ENCODE measurements at regions not wholly inside any gene's neighbourhood (a gene's known extent, or its start where the extent isn't known, plus 50 kb on each side); places are given as distances from the start of the nearest gene placed in this dataset.

- no peak for DNase-seq
Measured at GRCh38 chr18:78721238-78721875, 258.3 kb upstream of the SALL3 start.

GRCh38 chr18:78721981-78722380, 257.6 kb upstream of the SALL3 start:
- no peak for DNase-seq

- DNase-seq: no peak
Measured at GRCh38 chr18:78722386-78722785, 257.2 kb upstream of the SALL3 start.

DNA sequence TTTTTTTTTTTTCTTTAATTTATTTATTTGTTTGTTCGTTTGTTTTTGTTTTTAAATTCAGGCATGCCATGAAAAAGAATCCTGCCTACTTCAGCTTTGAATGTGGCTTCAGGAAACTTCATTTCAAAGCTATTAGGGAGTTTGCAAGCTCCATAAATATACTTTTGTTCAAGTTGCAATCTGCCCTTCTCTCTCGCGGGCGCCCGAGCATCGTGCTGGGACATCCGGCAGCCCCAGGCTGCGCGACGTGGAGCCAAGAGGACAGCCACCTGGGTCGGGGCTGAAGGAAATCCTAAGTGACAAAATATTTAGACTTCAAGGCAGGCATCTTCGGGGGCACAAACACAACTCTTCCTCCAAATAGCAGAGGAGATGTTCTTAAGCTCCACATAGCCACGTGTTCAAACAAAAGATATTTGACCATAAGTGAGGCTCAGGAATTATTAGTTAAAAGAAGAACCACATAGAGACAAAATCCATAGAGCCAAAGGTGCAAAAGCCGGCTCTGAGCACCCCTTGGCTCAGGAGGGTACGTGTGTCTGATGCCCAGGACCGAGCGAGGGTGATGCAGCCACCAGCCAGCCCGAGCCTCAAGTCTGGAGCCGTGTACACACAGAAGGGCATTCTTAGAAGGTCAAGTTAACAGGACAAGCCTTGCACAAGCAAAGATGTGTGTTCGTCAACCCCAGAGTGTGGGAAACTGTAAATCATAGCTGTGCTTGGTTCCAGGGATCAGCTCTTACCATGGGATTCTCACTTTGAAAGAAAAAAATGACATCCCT, 256.5 kb upstream of the SALL3 start:
- DNase-seq: no peak

DNA sequence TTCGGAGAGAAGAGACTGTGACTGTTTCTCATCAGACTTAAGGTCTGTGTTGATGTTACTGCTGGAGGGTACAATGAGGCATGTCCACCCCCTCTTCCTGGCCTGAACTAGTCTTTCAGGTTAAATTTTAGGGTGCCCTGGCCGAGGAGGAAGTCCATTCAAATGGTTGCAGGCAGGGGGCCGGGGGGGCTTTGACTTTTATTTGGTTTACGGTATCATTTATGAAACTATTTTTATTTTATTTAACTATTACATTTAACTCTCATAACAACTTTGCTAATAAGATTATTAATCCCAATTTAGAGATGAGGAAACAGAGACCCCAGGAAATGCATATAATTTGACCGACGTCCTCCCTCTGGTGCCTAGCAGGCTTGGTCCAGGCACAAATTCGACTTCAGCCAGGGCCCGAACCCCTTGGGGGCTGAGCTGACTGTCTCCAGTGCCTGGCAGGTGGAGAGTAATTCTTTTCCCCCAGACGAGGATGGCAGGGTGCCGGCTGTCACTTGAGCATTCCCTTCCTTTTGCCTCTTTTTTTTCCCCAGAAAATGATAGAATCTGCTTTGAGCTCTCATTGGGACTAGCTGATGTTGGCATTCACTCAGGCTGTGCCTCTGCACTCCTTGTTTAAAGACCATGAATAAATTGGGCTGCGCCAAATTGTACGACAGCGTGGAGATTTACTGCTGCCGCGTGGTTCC, 255.3 kb upstream of the SALL3 start:
- no peak for DNase-seq

DNA sequence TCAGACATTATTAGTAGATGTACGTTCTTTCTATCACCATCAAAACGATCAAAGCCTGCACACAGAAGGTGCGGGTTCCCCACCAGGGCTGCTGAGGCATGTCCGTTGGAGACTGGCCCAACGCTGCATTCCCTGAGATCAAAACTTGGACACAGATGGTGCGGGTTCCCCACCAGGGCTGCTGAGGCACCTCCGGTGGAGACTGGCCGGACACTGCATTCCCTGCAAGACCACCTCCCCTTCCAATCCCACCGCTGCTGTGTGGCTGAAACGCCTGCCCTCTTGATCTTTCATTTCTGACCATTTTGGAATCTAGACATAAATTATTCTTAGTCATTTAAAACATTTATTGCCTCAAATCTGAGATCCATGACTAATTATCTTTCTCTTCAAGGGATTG, 254.2 kb upstream of the SALL3 start:
- DNase-seq: no peak

GRCh38 chr18:78726326-78727056, 253.1 kb upstream of the SALL3 start:
- no peak for DNase-seq

DNA sequence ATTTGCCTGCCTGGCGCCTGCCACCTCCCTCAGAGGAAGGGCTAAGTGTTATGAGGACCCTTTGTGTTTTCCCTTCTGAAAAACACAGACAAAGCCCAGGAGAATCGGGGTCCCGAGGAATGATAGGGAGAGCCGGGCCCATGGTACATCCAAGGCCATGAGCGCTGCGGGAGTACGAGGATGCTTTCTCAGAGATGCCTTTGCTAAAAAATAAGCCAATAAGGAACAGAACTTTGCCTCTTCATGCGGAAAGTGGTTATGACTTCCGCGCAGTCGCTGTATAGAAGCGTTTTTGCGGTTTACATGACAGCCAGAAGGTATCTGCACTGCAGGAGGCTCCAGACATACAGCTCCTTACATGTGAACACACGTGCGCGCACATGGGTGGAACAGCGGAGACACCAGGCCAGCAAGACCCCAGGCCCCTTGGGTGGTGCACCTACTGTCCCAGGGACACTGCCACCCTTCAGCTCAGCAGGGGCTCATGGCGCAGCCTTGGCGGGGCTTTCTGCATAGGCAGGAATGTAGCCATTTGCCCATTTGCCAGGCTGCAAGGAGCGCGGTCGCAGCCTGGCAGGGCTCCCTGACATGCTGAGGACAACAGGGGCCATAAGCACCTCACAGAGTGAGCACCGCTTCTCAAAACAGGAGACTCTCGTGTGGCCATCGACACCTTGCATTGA, 252.4 kb upstream of the SALL3 start:
- no peak for DNase-seq

DNA sequence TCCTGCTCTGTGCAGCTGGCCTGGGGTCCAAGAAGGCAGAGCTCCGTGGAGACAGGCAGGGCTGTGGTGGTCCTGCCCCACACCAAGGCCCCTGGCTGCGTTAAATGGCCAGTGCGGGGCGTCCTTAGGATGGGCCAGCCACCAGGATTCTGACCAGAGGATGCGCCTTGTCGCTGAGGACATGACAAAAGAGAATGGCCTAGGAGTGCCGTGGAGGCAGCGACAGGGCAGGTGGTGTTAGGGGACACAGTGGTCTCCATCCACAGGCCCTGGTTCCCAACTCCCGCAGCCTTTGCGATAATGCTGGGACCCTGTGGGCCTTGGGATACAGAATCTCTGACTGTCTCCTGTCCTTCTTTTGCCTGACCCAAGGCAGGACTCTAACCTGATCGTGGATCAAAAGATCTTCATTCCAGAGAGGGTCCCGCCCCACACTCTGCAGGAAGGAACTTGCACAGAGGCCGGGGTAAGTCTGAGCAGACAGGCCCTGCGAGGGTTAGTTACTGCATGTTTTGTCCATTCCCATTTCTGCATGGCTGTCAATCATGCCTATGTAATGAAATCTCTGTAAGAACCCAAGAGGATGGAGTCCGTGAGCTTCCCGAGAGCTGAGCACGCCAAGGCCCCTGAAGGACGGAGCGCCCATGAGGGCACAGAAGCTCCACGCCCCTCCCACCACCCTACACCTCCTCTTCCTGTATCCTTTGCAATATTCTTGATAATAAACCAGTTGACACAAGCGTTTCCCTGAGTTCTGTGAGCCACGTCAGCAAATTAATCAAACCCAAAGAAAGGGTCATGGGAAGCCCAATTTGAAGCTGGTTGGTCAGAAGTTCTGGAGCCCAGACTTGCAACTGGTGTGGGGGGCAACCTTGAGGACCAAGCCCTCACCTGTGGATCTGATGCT, 251.5 kb upstream of the SALL3 start:
- DNase-seq: no peak

GRCh38 chr18:78728784-78729467, 250.7 kb upstream of the SALL3 start:
- DNase-seq: no peak

DNA sequence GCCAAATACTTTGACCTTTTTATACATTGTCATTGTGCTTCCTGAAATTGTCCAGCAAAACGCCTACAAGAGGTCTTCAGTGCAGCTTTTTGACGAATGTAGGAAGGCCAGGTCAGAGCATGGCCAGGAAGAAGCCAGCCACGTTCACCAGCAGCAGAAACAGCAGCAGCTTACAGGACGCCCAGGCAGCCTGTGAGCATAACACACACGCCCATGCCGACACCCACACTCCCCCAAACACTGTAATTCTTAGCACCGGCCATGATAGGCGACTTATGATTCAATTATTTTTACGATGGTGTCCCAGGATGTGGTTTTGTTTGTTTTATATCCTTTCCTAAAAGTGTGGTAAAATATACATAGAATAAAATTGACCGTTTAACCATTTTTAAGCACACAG, 249.1 kb upstream of the SALL3 start:
- no peak for DNase-seq

GRCh38 chr18:78731016-78731397, 248.6 kb upstream of the SALL3 start:
- DNase-seq: no peak

DNA sequence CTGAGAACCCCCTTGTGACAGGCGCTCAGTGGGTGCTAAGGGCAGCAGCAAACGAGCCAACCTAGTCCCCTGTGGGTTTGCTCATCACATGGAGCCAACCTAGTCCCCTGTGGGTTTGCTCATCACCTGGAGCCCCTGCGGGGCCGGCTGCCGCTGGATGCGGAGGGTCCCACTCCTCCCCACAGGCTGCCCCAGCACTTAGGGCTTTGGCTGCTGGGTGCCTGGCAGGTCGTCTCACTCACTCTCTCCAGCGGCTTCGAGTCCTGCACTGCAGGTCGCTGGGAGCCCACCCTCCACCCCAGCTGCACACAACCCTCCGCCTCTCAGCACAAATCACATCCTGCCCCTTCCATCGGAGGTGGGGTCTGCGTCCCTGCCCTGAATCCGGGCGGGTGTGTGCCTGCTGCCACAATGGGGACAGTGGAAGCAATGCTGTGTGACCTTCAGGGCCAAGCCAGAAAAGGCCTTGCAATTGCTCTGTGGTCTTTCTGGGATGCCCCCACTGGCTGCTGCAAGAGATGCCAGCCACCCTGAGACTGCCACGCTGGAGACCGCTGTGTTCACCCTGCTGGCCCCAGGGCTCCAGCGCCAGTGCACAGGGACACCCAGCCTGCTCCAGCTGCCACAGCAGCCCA, 248.1 kb upstream of the SALL3 start:
- DNase-seq: no peak

GRCh38 chr18:78732273-78733210, 247.1 kb upstream of the SALL3 start:
- no peak for DNase-seq

DNA sequence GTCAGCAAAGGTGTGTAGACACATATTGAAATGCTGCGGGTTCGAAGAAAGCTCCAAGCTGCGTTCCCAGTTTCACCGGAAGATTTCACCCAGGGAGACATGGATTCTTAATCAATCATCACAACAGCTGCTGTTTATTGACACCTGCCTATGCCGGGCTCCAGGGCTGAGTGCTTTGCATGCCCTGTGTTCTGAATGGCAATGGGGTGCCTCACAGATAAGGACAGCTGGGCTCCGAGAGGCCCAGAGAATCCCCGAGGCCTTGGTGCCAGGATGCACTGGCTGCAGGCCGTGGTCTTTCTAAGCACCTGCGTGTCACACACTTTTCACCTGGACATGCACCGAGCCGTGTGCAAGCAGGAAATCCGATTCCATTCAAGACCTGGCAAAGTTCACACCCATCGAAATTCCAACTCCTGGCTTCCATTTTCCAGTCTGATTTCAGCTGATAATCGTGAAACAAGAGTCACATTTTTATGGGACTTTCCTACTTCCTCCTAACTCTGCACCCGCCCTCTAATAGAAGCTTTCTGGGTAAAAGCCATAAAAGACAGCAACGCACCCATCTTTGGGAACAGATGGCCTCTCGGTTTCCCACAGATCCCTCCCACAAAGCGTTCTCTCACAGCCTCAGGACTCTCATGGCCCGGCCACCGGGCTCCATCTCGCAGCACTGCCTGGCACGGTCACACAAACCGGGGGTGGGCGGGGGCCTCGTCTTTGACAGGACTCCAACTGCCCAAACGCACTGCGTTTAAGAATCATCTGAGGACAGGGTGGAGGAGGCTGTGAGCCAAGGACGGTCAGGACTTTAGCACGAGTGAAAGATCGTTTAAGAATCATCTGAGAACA, 245.6 kb upstream of the SALL3 start:
- no peak for DNase-seq

GRCh38 chr18:78734614-78734945, 245.0 kb upstream of the SALL3 start:
- no peak for DNase-seq

DNA sequence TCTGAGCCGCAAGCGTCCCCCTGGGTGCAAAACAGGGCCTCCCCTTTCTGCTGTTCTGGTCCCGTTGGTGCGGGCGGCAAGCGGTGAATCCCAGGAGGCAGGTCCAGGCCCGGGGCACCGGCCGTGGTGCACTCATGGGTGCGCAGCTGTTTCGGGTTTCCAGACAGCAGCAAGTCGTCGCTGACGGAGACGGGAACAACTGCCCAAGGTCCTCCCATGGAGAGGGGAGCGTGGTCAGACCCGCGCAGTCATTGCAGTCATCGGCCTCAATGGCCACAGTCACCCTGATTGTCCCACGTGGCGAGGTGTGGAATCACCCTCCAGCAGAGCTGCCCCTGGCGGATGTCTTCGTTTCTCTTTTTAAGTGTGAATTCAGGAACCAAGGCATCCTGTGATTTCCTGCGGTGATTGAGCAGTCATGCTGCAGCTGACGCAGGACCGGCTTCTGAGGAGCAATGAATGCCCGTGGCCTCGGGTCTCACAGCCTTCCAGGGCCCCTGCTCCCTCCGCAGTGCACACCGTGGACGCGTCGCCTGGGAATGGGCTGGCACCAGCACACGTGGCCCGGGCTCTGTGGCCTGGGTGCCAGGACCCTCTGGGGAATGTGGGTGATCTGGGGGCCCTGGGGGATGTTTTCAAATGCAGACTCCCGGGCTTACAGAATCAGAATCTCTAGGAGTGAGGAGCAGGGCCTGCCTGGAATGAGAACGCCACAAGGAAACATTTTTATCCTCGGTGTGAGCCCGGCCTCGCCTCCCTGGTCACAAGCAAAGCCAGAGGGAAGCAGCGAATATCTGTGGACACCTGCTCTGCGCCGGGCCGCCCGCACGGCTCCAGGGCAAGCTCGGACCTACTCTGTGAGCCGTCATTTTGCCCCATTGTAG, 244.2 kb upstream of the SALL3 start:
- no peak for DNase-seq

All from T-helper 2 cell (primary cell).